Neural crest cell (in vitro differentiated cells): ENCODE measurements at regions not wholly inside any gene's neighbourhood (a gene's known extent, or its start where the extent isn't known, plus 50 kb on each side); places are given as distances from the start of the nearest gene placed in this dataset.

Source experiments
- DNase-seq: peaks from one replicate; pipeline ENCODE4 v3.0.0; 2021; ENCODE audit warnings: low read depth, mixed read lengths, low spot score
- H3K27ac Mint-ChIP-seq: one replicate; pipeline ENCODE4 v1.8.0; 2021; ENCODE audit warnings: mild to moderate bottlenecking, mixed read lengths; ENCODE audit not compliant: unreplicated experiment
- H3K27me3 Mint-ChIP-seq: 2 replicates; pipeline ENCODE4 v1.8.0; 2021; ENCODE audit warnings: low read depth, mild to moderate bottlenecking, mixed read lengths
- H3K36me3 Mint-ChIP-seq: 2 replicates; pipeline ENCODE4 v1.8.0; 2021; ENCODE audit warnings: low read depth, mild to moderate bottlenecking, mixed read lengths
- H3K4me1 Mint-ChIP-seq: 2 replicates; pipeline ENCODE4 v1.8.0; 2021; ENCODE audit warnings: mixed read lengths
- H3K4me3 Mint-ChIP-seq: one replicate; pipeline ENCODE4 v1.8.0; 2021; ENCODE audit warnings: mild to moderate bottlenecking, mixed read lengths
- H3K9me3 Mint-ChIP-seq: 2 replicates; pipeline ENCODE4 v1.8.0; 2021; ENCODE audit warnings: mixed read lengths
- TF ChIP-seq, protein P1 (sequence below): fragments of 200-600 bp; sonication (generic); conservative IDR thresholded peaks from 2 replicates; pipeline ENCODE4 v1.5.0; 2021; ENCODE audit warnings: antibody characterized with exemption, mild to moderate bottlenecking

- Mint-ChIP-seq H3K27ac (no peak overlapping the region), H3K4me1 (peaks cover 11% of the 10 kb centered on the region), H3K4me3 (no peak overlapping the region), H3K9me3 (peaks cover 9% of the 10 kb centered on the region), H3K36me3 (no peaks in the 10 kb centered on the region), H3K27me3 (peaks cover 31% of the 10 kb centered on the region)
- TF ChIP-seq, protein P1, sequence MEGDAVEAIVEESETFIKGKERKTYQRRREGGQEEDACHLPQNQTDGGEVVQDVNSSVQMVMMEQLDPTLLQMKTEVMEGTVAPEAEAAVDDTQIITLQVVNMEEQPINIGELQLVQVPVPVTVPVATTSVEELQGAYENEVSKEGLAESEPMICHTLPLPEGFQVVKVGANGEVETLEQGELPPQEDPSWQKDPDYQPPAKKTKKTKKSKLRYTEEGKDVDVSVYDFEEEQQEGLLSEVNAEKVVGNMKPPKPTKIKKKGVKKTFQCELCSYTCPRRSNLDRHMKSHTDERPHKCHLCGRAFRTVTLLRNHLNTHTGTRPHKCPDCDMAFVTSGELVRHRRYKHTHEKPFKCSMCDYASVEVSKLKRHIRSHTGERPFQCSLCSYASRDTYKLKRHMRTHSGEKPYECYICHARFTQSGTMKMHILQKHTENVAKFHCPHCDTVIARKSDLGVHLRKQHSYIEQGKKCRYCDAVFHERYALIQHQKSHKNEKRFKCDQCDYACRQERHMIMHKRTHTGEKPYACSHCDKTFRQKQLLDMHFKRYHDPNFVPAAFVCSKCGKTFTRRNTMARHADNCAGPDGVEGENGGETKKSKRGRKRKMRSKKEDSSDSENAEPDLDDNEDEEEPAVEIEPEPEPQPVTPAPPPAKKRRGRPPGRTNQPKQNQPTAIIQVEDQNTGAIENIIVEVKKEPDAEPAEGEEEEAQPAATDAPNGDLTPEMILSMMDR: no peak
- no peak for DNase-seq
Observed at GRCh38 chr10:124157271-124157681, 63.9 kb upstream of the CHST15 start.

GRCh38 chr10:124156524-124157260 is 63.3 kb upstream of the CHST15 start:
- Mint-ChIP-seq H3K9me3 (peaks cover 9% of the 10 kb centered on the region), H3K36me3 (no peaks in the 10 kb centered on the region)
- no peak for DNase-seq

GRCh38 chr10:124155781-124156435 is 62.5 kb upstream of the CHST15 start:
- Mint-ChIP-seq H3K27ac (peak overlapping the region; percentile 40), H3K4me1 (peaks cover 11% of the 10 kb centered on the region), H3K4me3 (no peak overlapping the region), H3K27me3 (peaks cover 23% of the 10 kb centered on the region), H3K9me3 (peaks cover 9% of the 10 kb centered on the region), H3K36me3 (no peaks in the 10 kb centered on the region)
- DNase-seq: no peak
- TF ChIP-seq, protein P1: no peak

More at GRCh38 chr10:124156524-124157260, 63.3 kb upstream of the CHST15 start:
- H3K27ac Mint-ChIP-seq: no peak overlapping the region
- H3K27me3 Mint-ChIP-seq: peaks cover 28% of the 10 kb centered on the region
- H3K4me3 Mint-ChIP-seq: no peak overlapping the region
- H3K4me1 Mint-ChIP-seq: peaks cover 11% of the 10 kb centered on the region
- TF ChIP-seq, protein P1: no peak

DNA sequence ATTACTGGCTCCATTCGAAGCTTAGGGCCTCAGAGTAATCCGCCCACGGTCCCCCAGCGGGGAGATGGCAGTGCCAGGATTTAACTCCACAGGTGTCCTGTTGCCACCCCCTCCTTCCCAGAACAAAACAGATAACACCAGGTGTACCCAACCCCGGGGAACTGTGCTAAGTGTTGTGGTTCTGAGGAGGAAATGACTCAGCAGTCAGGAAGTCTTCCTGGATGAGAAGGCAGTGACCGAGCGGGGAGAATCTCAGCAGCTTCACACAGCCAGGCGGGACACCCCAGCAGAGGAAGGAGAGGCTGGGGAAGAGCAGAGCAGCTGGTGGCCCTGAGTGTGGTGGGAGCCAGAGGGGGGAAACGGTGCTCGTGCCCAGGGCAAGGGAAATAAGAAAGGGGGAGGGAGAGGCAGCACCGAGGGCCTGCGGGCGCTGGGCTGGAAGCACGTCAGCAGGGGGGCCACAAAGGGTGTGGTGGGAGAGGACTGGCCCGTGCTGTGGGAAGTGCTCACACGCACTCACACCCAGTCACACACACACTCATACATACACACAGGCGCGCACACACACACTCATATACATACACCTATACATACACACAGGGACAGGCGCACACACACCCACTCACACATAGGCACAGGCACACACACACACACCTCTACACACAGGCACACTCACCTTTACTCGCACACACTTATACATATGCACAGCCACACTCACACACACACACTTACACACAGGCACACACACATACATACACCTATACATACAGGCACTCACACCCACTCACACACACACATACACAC is 59.8 kb upstream of the CHST15 start:
- TF ChIP-seq, protein P1: no peak
- Mint-ChIP-seq H3K36me3 (no peaks in the 10 kb centered on the region), H3K4me1 (peaks cover 25% of the 10 kb centered on the region), H3K4me3 (no peak overlapping the region), H3K9me3 (peaks cover 9% of the 10 kb centered on the region), H3K27ac (no peak overlapping the region), H3K27me3 (peaks cover 3% of the 10 kb centered on the region)
- peak; percentile 10 for DNase-seq

- TF ChIP-seq, protein P1: no peak
- Mint-ChIP-seq H3K36me3 (no peaks in the 10 kb centered on the region), H3K27ac (no peak overlapping the region), H3K4me1 (peaks cover 25% of the 10 kb centered on the region), H3K27me3 (no peaks in the 10 kb centered on the region), H3K9me3 (peaks cover 5% of the 10 kb centered on the region), H3K4me3 (no peak overlapping the region)
- DNase-seq: no peak
Observed at GRCh38 chr10:124152139-124153022, 59.0 kb upstream of the CHST15 start.
